Testis (tissue), 2 donors: ENCODE measurements at regions not wholly inside any gene's neighbourhood (a gene's known extent, or its start where the extent isn't known, plus 50 kb on each side); places are given as distances from the start of the nearest gene placed in this dataset.

Experiments used
- DNase-seq: peaks from one replicate; pipeline ENCODE4 v3.0.0-alpha.2; 2019
- H3K27ac ChIP-seq, 2 donors: fragments of 200-600 bp; sonication (generic); one replicate each; pipeline ENCODE4 v1.5.1; 2019
- H3K27me3 ChIP-seq: fragments of 200-600 bp; sonication (generic); one replicate; pipeline ENCODE4 v1.5.1; 2019
- H3K36me3 ChIP-seq: fragments of 200-600 bp; sonication (generic); one replicate; pipeline ENCODE4 v1.5.1; 2017; ENCODE audit warnings: low read depth; ENCODE audit errors: missing control alignments
- H3K4me1 ChIP-seq: fragments of 200-600 bp; sonication (generic); one replicate; pipeline ENCODE4 v1.5.1; 2019
- H3K4me3 ChIP-seq, 2 donors: fragments of 200-600 bp; sonication (generic); one replicate each; pipeline ENCODE4 v1.5.1; 2017 to 2019
- H3K9me3 ChIP-seq: fragments of 200-600 bp; sonication (generic); one replicate; pipeline ENCODE4 v1.5.1; 2017
- POLR2A ChIP-seq: fragments of 450-650 bp; IDR thresholded peaks from one replicate; pipeline ENCODE4 v1.6.1; 2017; ENCODE audit warnings: antibody characterized with exemption, mild to moderate bottlenecking, moderate library complexity
- WGBS, 2 donors: methylation state at CpG; one replicate each; pipeline ENCODE4 v1.1.5; 2018; 5-methylcytosine and 5-hydroxymethylcytosine counted together
- intact Hi-C: fragments of 100-400 bp; cut with DNase I; formaldehyde crosslinking; loops from one replicate; pipeline ENCODE4 v1.15.1; 2023; ENCODE audit warnings: low total_unique reads
- TF ChIP-seq, protein P1 (sequence below), 3 experiments: fragments of 450-650 bp in 2 of 3; fragments of 200-600 bp in 1 of 3; sonication (generic) in 1 of 3; IDR thresholded peaks; one replicate each; pipeline ENCODE4 v1.5.1; 2016 to 2019; ENCODE audit warnings: antibody characterized with exemption in 3 of 3, mild to moderate bottlenecking in 2 of 3, moderate library complexity in 1 of 3

DNA sequence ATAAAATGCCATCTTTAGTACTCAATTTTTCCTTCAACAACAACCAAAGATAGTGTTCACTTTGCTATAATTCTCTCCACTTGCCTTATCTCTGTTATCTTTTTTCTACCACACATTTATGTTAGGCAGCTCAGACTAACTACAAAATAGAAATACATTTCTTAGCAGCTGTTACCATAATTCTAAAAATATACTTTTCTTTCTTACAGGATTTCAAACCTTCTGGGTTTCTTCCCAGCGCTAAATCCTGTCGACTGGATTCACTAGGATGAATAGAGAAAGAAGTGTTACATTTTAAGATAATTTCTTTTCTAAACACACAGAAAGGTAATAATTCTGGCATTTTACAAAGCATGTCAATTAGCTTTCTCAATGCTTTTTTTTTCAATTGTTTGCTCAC lies 105.5 kb upstream of the GK2 start:
- no peak for DNase-seq
- no peaks in the 10 kb centered on the region for H3K27me3 ChIP-seq
- H3K9me3 ChIP-seq: no peaks in the 10 kb centered on the region
- H3K4me1 ChIP-seq: peaks cover 5% of the 10 kb centered on the region
- 54 to 66% methylated on average over 2 of the region's 2 CpGs for WGBS, 2 donors
- intact Hi-C loops: no loop called here
- H3K27ac ChIP-seq: peak overlapping the region in 1 of 2 donors; percentile 55
- no peak for TF ChIP-seq POLR2A
- TF ChIP-seq, protein P1, sequence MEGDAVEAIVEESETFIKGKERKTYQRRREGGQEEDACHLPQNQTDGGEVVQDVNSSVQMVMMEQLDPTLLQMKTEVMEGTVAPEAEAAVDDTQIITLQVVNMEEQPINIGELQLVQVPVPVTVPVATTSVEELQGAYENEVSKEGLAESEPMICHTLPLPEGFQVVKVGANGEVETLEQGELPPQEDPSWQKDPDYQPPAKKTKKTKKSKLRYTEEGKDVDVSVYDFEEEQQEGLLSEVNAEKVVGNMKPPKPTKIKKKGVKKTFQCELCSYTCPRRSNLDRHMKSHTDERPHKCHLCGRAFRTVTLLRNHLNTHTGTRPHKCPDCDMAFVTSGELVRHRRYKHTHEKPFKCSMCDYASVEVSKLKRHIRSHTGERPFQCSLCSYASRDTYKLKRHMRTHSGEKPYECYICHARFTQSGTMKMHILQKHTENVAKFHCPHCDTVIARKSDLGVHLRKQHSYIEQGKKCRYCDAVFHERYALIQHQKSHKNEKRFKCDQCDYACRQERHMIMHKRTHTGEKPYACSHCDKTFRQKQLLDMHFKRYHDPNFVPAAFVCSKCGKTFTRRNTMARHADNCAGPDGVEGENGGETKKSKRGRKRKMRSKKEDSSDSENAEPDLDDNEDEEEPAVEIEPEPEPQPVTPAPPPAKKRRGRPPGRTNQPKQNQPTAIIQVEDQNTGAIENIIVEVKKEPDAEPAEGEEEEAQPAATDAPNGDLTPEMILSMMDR (IDR thresholded peaks at IDR 0.05): no peak
- H3K4me3 ChIP-seq: no peak overlapping the region
- no peaks in the 10 kb centered on the region for H3K36me3 ChIP-seq

DNA sequence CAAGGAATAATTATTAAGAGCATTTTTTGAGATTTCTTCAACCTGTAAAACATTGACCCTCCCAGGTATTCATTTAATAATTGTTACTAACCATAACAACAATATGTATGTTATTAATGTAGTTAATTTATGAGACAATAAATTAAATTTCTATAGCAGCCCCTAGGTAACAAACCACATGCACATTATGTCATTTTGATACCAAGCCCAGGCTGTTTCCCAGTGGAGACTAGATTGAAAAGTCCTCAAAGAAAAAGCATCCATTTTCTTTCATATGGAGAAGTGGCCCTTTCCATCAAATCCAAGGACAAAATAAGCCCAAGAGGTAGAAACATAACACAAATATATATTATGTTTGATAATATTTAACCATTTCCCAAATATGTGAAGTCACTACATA lies 104.3 kb upstream of the GK2 start:
- TF ChIP-seq POLR2A: no peak
- TF ChIP-seq, protein P1 (IDR thresholded peaks at IDR 0.05): no peak
- intact Hi-C loops: no loop called here
- Histone ChIP-seq H3K36me3 (no peaks in the 10 kb centered on the region), H3K4me3 (no peak overlapping the region), H3K27me3 (no peaks in the 10 kb centered on the region), H3K27ac (no peak overlapping the region), H3K4me1 (peaks cover 5% of the 10 kb centered on the region), H3K9me3 (no peaks in the 10 kb centered on the region)
- DNase-seq: no peak

GRCh38 chr4:79502081-79502480 lies 94.1 kb upstream of the GK2 start:
- TF ChIP-seq POLR2A: no peak
- TF ChIP-seq, protein P1 (IDR thresholded peaks at IDR 0.05): no peak
- no peak overlapping the region for H3K4me3 ChIP-seq
- no peaks in the 10 kb centered on the region for H3K4me1 ChIP-seq
- H3K9me3 ChIP-seq: no peaks in the 10 kb centered on the region
- intact Hi-C loops: no loop called here
- H3K27me3 ChIP-seq: no peaks in the 10 kb centered on the region
- H3K36me3 ChIP-seq: no peaks in the 10 kb centered on the region
- H3K27ac ChIP-seq: no peak overlapping the region
- DNase-seq: no peak

- Histone ChIP-seq H3K27ac (no peak overlapping the region), H3K9me3 (no peaks in the 10 kb centered on the region), H3K36me3 (no peaks in the 10 kb centered on the region), H3K4me1 (no peaks in the 10 kb centered on the region), H3K4me3 (no peak overlapping the region), H3K27me3 (no peaks in the 10 kb centered on the region)
- TF ChIP-seq POLR2A: no peak
- TF ChIP-seq, protein P1 (IDR thresholded peaks at IDR 0.05): no peak
- DNase-seq: no peak
- 31 to 50% methylated on average over 1 of the region's 1 CpG for WGBS, 2 donors
- intact Hi-C loops: no loop called here
Measured at GRCh38 chr4:79498282-79498681, 90.3 kb upstream of the GK2 start.

- intact Hi-C loops: no loop called here
- Histone ChIP-seq H3K27me3 (no peaks in the 10 kb centered on the region), H3K4me1 (no peaks in the 10 kb centered on the region), H3K4me3 (no peak overlapping the region), H3K9me3 (no peaks in the 10 kb centered on the region), H3K27ac (no peak overlapping the region), H3K36me3 (no peaks in the 10 kb centered on the region)
- TF ChIP-seq, protein P1 (IDR thresholded peaks at IDR 0.05): no peak
- TF ChIP-seq POLR2A: no peak
- 63% methylated on average over 1 of the region's 1 CpG for WGBS, 2 donors
- no peak for DNase-seq
Measured at GRCh38 chr4:79497001-79497400, 89.0 kb upstream of the GK2 start.
